Glomerular visceral epithelial cell (primary cell): ENCODE measurements at regions not wholly inside any gene's neighbourhood (a gene's known extent, or its start where the extent isn't known, plus 50 kb on each side); places are given as distances from the start of the nearest gene placed in this dataset.

Experiments
- DNase-seq: peaks from one replicate; pipeline ENCODE4 v3.0.0-alpha.2; 2016; ENCODE audit errors: extremely low spot score

DNA sequence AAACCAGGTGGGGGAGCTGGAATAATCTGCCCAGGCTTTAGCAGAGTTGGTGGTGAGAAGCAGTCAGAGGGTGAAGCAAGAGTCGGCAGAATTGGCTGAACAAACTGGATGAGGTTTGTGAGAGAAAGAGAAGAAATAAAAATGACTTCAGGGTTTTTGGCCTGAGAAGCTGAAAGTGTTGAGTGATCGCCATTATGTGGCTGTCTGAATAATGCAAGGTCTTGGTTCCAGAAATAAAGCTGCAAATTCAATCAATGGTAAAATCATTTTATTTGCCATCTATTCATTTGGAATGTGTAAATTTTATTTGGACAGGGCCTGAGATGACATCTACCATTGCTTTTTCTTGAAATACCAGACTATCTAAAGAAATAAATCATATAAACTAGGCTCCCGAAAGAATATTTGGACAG lies 50.4 kb upstream of the DAB2 start:
- DNase-seq = no peak
